ENCODE measurements at regions not wholly inside any gene's neighbourhood (a gene's known extent, or its start where the extent isn't known, plus 50 kb on each side); places are given as distances from the start of the nearest gene placed in this dataset.

- TF ChIP-seq CTCF (IDR thresholded peaks at IDR 0.05) (no peak), POLR2AphosphoS5 (IDR thresholded peaks at IDR 0.05) (no peak), EP300 (IDR thresholded peaks at IDR 0.05) (no peak)
These were observed 57.4 kb upstream of the AJAP1 start for GRCh38 chr1:4597020-4597419.
